Epithelial cell of esophagus (primary cell): ENCODE measurements at regions not wholly inside any gene's neighbourhood (a gene's known extent, or its start where the extent isn't known, plus 50 kb on each side); places are given as distances from the start of the nearest gene placed in this dataset.

ENCODE experiments used
- DNase-seq: peaks from one replicate; pipeline ENCODE4 v3.0.0; 2010; ENCODE audit warnings: low read depth
- H3K4me3 ChIP-seq: 2 replicates; pipeline ENCODE4 v1.5.1; 2011; ENCODE audit warnings: mild to moderate bottlenecking, low read length, control low read depth
- TF ChIP-seq, protein P1 (sequence below): IDR thresholded peaks from 2 replicates; pipeline ENCODE4 v1.5.1; 2011; ENCODE audit warnings: low read depth, mild to moderate bottlenecking, low read length, control low read depth, inconsistent platforms; ENCODE audit not compliant: insufficient read depth; ENCODE audit errors: missing control alignments

DNA sequence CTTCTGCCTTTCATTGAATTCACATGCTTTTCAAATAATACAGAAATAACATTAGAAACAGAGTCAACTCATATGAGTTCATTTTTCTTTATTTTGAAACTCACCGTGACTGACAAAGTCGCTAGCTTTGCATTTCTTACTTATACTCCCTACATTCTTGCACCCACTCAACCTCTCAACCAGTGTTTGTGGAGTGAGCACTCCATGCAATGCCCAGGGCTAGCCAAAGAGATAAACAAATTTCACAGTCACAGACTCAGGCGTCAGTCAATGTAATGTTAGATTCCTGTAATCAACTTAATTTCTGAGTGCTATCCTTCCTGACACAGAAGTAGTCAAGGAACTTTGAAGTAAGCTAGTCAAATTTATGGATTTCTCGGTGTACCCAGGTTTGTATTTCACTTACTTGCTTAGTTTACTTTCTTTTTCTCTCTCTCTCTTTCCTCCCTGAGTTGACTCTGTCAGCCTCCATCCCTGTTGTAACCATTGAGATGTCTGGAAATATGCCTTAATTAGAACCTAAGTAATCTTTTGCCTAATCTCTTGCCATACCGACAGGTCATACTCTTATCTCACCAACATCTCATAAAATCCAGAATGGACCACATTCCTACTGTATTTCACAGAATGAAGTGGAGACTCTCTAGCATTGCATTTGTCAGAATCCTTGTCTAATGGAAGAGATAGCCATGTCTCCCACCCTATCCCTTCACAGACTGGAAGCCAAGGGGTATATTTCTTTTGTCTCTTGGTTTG lies 413.0 kb downstream of the AEBP2 start:
- no peak overlapping the region for H3K4me3 ChIP-seq
- TF ChIP-seq, protein P1, sequence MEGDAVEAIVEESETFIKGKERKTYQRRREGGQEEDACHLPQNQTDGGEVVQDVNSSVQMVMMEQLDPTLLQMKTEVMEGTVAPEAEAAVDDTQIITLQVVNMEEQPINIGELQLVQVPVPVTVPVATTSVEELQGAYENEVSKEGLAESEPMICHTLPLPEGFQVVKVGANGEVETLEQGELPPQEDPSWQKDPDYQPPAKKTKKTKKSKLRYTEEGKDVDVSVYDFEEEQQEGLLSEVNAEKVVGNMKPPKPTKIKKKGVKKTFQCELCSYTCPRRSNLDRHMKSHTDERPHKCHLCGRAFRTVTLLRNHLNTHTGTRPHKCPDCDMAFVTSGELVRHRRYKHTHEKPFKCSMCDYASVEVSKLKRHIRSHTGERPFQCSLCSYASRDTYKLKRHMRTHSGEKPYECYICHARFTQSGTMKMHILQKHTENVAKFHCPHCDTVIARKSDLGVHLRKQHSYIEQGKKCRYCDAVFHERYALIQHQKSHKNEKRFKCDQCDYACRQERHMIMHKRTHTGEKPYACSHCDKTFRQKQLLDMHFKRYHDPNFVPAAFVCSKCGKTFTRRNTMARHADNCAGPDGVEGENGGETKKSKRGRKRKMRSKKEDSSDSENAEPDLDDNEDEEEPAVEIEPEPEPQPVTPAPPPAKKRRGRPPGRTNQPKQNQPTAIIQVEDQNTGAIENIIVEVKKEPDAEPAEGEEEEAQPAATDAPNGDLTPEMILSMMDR, result no peak
- DNase-seq, result no peak

DNA sequence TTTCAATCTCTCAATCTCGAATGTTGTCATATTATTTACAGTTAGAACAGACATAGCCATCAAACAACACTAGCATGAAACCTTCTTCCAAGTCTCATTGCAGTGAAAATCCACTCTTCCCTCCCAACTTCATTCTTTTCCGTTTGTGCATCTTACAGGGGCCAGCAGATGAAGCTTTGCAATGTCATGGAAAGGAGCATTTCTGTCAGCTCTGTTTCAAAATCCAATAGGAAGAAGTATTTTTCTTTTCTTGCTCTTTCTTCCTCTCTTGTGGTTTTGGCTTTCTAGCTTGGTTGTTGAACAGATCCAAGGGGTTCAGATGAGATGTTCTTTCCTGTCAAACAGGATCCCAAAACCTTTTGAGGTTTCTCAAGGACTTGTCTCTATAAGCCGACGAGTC lies 416.6 kb downstream of the AEBP2 start:
- no peak overlapping the region for H3K4me3 ChIP-seq
- no peak for DNase-seq
- TF ChIP-seq, protein P1, result no peak

DNA sequence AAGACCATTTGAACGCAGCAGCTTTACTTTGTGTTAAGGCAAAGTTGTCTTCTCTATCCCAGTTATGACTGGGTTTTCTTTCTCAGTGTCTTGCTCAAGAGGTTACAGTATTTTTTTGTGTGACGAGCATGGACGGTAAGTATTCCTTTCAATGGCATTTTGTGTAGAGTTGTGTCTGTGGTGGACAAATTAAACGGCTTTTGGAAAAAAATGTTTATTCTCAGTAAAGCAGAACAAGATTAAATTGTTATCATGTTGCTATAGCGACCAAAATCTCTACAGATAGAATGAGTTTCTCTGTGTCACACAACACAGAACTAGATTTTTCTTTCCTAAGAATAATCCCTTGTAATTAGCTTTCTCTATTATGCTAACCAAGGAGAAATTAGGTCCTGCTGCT lies 417.1 kb downstream of the AEBP2 start:
- no peak overlapping the region for H3K4me3 ChIP-seq
- no peak for DNase-seq
- TF ChIP-seq, protein P1, result no peak

DNA sequence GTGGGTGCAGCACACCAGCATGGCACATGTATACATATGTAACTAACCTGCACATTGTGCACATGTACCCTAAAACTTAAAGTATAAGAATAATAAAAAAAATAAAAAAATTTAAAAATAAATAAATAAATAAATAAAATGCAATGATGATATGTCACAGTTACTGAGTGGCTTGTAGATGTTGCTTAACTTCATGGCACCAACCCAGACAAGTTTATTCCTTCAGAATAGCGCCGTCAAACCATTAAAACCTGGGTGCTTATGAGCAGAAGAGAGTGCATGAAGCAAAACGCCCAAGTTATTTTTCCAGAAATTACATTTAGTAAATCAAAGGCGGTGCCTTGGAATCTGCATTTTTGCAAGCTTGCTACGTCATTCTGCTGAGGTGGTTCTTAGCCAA lies 417.9 kb downstream of the AEBP2 start:
- TF ChIP-seq, protein P1, result no peak
- H3K4me3 ChIP-seq, result no peak overlapping the region
- DNase-seq, result no peak

DNA sequence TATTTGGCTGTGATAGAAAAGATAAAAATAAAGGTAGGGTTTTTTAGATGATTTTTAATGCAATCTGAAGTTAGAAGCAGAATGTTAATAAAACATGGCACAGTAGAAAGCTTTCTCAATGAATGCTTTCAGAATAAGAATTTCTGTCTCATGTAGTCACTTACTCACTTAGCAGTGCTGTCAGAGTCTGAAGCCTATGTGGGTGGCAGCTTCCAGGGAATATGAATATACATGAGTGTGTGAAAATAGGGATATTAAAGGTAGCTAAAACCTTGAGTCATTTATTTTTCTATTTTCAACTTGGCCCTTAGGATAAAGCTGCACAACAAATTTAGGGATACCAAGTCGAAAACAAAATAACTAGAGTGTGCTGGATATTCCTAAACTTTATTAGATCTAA lies 427.9 kb downstream of the AEBP2 start:
- H3K4me3 ChIP-seq, result no peak overlapping the region
- TF ChIP-seq, protein P1, result no peak
- DNase-seq, result no peak

DNA sequence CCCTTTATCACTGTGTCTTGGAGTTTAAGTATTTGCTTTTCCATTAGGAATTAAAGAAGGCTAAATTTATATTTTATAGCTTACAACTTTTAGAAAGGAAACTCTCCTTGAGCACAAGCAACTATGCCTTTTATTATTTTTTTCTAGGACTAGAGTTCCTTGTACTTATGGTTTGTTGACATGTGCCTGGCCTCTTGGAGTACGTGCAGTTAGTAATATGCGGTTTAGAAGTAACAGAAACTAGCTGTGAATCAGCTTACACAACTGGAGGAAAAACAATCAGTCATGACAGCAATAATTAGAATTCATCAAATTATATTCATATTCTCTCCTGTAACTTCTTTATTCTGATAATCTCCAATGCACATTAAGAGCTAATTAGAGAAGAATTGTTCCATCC lies 428.7 kb downstream of the AEBP2 start:
- TF ChIP-seq, protein P1, result no peak
- DNase-seq, result no peak
- H3K4me3 ChIP-seq, result no peak overlapping the region

DNA sequence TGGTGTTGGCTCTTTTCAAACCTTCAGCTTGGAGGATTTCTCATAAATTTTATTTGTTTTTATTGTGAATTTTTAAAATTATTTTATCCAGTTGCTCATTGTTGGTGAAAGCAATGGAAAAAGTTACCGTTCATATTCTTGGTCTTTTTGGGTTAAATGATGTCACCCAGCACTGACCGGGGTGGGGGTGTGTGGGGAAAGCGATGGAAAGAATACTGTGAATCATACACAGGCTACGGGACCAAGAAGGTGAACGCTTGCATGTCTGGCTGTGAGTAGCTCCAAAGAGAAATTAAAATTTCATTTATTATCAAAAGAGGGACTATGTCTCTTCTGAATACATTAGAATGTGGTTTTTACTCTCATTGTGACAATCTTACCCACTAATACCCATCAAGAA lies 430.1 kb downstream of the AEBP2 start:
- no peak for DNase-seq
- no peak overlapping the region for H3K4me3 ChIP-seq
- TF ChIP-seq, protein P1, result no peak
